HL-60 (cell line): ENCODE measurements at regions not wholly inside any gene's neighbourhood (a gene's known extent, or its start where the extent isn't known, plus 50 kb on each side); places are given as distances from the start of the nearest gene placed in this dataset.
"Not testable (repeated sequence)": the region's sequence is repeated elsewhere in the genome, so short reads cannot be mapped to it uniquely, and the experiment has no call there.

Source experiments
- DNase-seq, 2 experiments: peaks; one replicate each; pipeline ENCODE4 v3.0.0-alpha.2; 2010 to 2020; ENCODE audit warnings: low read depth in 1 of 2, low spot score in 1 of 2
- H3K27ac ChIP-seq: fragments of 250-450 bp; sonication (Bioruptor Pico); replicated peaks from 2 replicates; pipeline ENCODE4 v1.5.1; 2020; ENCODE audit warnings: mild to moderate bottlenecking, moderate library complexity
- H3K27me3 ChIP-seq: fragments of 250-450 bp; sonication (Bioruptor Pico); 2 replicates; pipeline ENCODE4 v1.5.1; 2021; ENCODE audit warnings: mild to moderate bottlenecking, moderate library complexity; ENCODE audit not compliant: insufficient read depth, poor library complexity, severe bottlenecking
- H3K4me3 ChIP-seq: replicated peaks from 2 replicates; pipeline ENCODE4 v1.5.1; 2011; ENCODE audit warnings: mild to moderate bottlenecking, control low read depth, low read length; ENCODE audit not compliant: insufficient read depth
- GABPA ChIP-seq: IDR thresholded peaks from 2 replicates; pipeline ENCODE4 v1.6.1; 2012; ENCODE audit warnings: low read depth
- POLR2AphosphoS5 ChIP-seq: IDR thresholded peaks from 2 replicates; pipeline ENCODE4 v1.6.1; 2012; ENCODE audit warnings: low read depth
- SPI1 ChIP-seq: IDR thresholded peaks from 2 replicates; pipeline ENCODE4 v1.6.1; 2012; ENCODE audit warnings: low read depth, mild to moderate bottlenecking, borderline replicate concordance
- TF ChIP-seq, protein P1 (sequence below): IDR thresholded peaks from one replicate; pipeline ENCODE4 v1.5.1; 2011; ENCODE audit warnings: low read length, control low read depth, inconsistent platforms; ENCODE audit not compliant: insufficient read depth
- TF ChIP-seq, protein P2 (sequence below): IDR thresholded peaks from 2 replicates; pipeline ENCODE4 v1.6.1; 2012; ENCODE audit warnings: low read depth; ENCODE audit not compliant: insufficient replicate concordance

DNA sequence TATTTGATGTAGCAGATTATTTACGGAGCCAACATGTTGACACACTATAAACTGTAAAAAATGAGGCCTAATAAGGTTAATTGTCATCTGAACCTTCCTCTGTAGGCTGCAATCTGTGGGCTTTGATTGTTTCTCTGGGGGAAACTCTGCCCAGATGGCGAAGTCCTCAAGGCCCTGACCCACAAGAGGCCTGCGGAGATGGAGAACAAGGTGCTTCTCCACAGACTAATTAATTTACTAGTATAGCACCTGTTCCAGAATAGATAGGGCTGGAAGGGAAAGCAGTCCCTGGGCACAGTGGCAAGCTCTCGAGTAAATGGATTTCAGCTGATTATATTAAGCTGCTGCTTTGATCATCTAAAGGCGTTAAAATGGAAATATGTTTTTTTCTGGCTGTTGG, 338.8 kb upstream of the DNAJC19 start:
- no peak overlapping the region for H3K4me3 ChIP-seq
- H3K27me3 ChIP-seq: no peaks in the 10 kb centered on the region
- TF ChIP-seq, protein P1, sequence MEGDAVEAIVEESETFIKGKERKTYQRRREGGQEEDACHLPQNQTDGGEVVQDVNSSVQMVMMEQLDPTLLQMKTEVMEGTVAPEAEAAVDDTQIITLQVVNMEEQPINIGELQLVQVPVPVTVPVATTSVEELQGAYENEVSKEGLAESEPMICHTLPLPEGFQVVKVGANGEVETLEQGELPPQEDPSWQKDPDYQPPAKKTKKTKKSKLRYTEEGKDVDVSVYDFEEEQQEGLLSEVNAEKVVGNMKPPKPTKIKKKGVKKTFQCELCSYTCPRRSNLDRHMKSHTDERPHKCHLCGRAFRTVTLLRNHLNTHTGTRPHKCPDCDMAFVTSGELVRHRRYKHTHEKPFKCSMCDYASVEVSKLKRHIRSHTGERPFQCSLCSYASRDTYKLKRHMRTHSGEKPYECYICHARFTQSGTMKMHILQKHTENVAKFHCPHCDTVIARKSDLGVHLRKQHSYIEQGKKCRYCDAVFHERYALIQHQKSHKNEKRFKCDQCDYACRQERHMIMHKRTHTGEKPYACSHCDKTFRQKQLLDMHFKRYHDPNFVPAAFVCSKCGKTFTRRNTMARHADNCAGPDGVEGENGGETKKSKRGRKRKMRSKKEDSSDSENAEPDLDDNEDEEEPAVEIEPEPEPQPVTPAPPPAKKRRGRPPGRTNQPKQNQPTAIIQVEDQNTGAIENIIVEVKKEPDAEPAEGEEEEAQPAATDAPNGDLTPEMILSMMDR: no peak
- TF ChIP-seq GABPA (no peak), SPI1 (no peak), POLR2AphosphoS5 (no peak)
- TF ChIP-seq, protein P2, sequence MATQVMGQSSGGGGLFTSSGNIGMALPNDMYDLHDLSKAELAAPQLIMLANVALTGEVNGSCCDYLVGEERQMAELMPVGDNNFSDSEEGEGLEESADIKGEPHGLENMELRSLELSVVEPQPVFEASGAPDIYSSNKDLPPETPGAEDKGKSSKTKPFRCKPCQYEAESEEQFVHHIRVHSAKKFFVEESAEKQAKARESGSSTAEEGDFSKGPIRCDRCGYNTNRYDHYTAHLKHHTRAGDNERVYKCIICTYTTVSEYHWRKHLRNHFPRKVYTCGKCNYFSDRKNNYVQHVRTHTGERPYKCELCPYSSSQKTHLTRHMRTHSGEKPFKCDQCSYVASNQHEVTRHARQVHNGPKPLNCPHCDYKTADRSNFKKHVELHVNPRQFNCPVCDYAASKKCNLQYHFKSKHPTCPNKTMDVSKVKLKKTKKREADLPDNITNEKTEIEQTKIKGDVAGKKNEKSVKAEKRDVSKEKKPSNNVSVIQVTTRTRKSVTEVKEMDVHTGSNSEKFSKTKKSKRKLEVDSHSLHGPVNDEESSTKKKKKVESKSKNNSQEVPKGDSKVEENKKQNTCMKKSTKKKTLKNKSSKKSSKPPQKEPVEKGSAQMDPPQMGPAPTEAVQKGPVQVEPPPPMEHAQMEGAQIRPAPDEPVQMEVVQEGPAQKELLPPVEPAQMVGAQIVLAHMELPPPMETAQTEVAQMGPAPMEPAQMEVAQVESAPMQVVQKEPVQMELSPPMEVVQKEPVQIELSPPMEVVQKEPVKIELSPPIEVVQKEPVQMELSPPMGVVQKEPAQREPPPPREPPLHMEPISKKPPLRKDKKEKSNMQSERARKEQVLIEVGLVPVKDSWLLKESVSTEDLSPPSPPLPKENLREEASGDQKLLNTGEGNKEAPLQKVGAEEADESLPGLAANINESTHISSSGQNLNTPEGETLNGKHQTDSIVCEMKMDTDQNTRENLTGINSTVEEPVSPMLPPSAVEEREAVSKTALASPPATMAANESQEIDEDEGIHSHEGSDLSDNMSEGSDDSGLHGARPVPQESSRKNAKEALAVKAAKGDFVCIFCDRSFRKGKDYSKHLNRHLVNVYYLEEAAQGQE: no peak
- no peak overlapping the region for H3K27ac ChIP-seq
- DNase-seq: no peak

DNA sequence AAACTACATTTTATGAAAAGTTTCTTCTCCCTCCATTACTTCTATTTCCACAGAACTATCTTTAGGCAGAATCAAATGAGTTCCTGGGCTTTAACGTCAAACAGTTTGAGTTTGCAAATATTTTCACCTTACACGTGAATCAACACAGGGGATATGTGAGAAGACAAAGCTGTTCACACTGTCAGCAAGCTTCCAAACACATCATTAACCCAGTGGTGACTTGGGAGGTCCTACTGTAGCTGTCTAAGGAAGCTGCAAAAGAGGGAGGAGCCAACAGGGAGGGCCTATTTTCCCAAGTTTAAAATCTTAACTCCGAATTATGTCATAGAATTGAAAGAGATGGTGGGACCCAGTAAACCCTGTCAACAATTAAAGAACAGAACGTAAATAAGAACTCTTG, 337.8 kb upstream of the DNAJC19 start:
- Histone ChIP-seq H3K4me3 (no peak overlapping the region), H3K27me3 (no peaks in the 10 kb centered on the region), H3K27ac (no peak overlapping the region)
- TF ChIP-seq, protein P1: no peak
- TF ChIP-seq POLR2AphosphoS5: no peak
- TF ChIP-seq GABPA: no peak
- TF ChIP-seq SPI1: no peak
- TF ChIP-seq, protein P2: no peak
- DNase-seq: no peak

DNA sequence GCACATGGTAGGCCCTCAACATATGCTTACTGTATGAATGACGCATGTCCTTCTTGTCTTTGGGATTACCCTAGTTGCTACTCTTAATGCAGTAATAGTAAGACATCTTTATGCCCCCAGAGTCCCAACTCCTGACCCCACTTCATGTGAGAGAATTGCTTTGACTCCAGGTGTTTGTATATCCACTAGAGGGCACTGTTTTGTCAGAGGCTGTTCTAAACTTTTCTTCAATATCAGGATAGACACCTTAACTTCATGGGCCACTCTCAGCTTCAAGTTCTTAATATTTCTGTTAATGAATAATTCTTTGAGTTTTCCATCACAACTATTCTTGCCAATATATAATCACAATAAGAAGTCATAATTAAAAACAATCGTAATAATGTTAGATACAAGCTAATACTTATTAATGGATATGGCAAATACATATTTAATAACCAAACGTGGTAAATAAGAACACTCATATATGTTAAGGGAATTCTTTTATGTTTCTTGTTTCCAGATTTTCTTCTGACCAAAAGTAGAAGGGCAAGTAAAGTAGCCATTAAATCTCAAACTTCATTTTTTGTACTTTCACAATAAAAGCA, 337.2 kb upstream of the DNAJC19 start:
- H3K4me3 ChIP-seq: no peak overlapping the region
- peak in 1 of 2 experiments; percentile 14 for DNase-seq
- no peaks in the 10 kb centered on the region for H3K27me3 ChIP-seq
- TF ChIP-seq, protein P1: peak; percentile 49
- TF ChIP-seq POLR2AphosphoS5: no peak
- no peak overlapping the region for H3K27ac ChIP-seq

DNA sequence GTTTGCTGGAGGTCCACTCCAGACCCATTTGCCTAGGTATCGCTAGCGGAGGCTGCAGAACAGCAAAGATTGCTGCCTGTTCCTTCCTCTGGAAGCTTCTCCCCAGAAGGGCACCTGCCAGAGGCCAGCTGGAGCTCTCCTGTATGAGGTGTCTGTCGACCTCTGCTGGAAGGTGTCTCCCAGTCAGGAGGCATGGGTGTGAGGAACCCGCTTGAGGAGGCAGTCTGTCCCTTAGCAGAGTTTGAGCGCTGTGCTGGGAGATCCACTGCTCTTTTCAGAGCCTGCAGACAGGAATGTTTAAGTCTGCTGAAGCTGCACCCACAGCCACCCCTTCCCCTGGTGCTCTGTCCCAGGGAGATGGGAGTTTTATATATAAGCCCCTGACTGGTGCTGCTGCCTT, 335.0 kb upstream of the DNAJC19 start:
- H3K4me3 ChIP-seq, H3K27me3 ChIP-seq, DNase-seq, H3K27ac ChIP-seq: not testable (repeated sequence)
